K562 (cell line): ENCODE measurements at regions not wholly inside any gene's neighbourhood (a gene's known extent, or its start where the extent isn't known, plus 50 kb on each side); places are given as distances from the start of the nearest gene placed in this dataset.

Source experiments
- ATAC-seq: fragments of 200-7000 bp; cut with Tn5 transposase; 3 replicates; pipeline ENCODE4 v1.9.1; 2020; ENCODE audit warnings: moderate library complexity
- BruUV-seq: library from RNA; stranded (reverse); fragments of 400-500 nt; replicated peaks from 2 replicates; lab custom pipeline; 2021; lab: Mats Ljungman, UMichigan
- CTCF ChIA-PET: fragments of 300-600 bp; formaldehyde crosslinking; extraction: SDS; loops from one replicate; lab custom pipeline; 2021; ENCODE audit warnings: low intra/inter-chr PET ratio; lab: Yijun Ruan, JAX
- POLR2A ChIA-PET: fragments of 300-600, 350-650 bp; sonication (Branson Sonifier 250); formaldehyde crosslinking; extraction: SDS; loops from one replicate; lab custom pipeline; 2021; ENCODE audit warnings: antibody characterized with exemption, inconsistent platforms; lab: Yijun Ruan, JAX
- DNase-seq, 4 experiments: peaks; one replicate each; pipeline versions ENCODE4 v3.0.0 to v3.0.0-alpha.2; 2011 to 2018; ENCODE audit warnings: low spot score in 3 of 4, mixed read lengths in 3 of 4; ENCODE audit errors: extremely low read depth in 1 of 4
- FAIRE-seq: peaks from 2 replicates; lab custom pipeline; 2011; peaks lifted over from hg19 to GRCh38; lab: Jason Lieb, UNC
- H2AFZ ChIP-seq: 2 replicates; pipeline ENCODE4 v1.6.0; 2011; ENCODE audit warnings: low read depth, low read length, control low read depth, inconsistent platforms
- H3K27ac ChIP-seq: fragments of 200-600 bp; 3 replicates; pipeline ENCODE4 v1.8.0; 2011; ENCODE audit warnings: low read depth, mild to moderate bottlenecking, control low read depth, inconsistent platforms, low read length, moderate library complexity, mixed read lengths; ENCODE audit errors: extremely low read depth
- H3K27me3 ChIP-seq, 2 experiments: fragments of 300-600 bp in 1 of 2; 2 replicates in 1 of 2; 3 replicates in 1 of 2; pipeline versions ENCODE4 v1.6.0 to v1.8.0; 2011; ENCODE audit warnings: inconsistent platforms in 2 of 2, low read length in 2 of 2, mild to moderate bottlenecking in 1 of 2, mixed read lengths in 1 of 2, moderate library complexity in 1 of 2; ENCODE audit not compliant: control insufficient read depth in 2 of 2, insufficient read depth in 2 of 2
- H3K36me3 ChIP-seq: fragments of 300-600 bp; 3 replicates; pipeline ENCODE4 v1.8.0; 2011; ENCODE audit warnings: mild to moderate bottlenecking, low read length, inconsistent platforms; ENCODE audit not compliant: control insufficient read depth, insufficient read depth
- H3K4me1 ChIP-seq, 2 experiments: fragments of 200-600 bp in 1 of 2; replicated peaks in 1 of 2; 2 replicates in 1 of 2; 3 replicates in 1 of 2; pipeline versions ENCODE4 v1.5.1 to v1.8.0; 2011; ENCODE audit warnings: inconsistent platforms in 2 of 2, low read length in 2 of 2, mild to moderate bottlenecking in 1 of 2, mixed read lengths in 1 of 2, moderate library complexity in 1 of 2; ENCODE audit not compliant: control insufficient read depth in 2 of 2, insufficient read depth in 2 of 2
- H3K4me2 ChIP-seq: 2 replicates; pipeline ENCODE4 v1.6.1; 2011; ENCODE audit warnings: low read length, control low read depth, inconsistent platforms, mixed read lengths; ENCODE audit not compliant: insufficient read depth
- H3K4me3 ChIP-seq: fragments of 200-600 bp; sonication (generic), shearing (Covaris generic); 2 replicates; pipeline ENCODE4 v1.5.1; 2016; ENCODE audit warnings: control low read depth, inconsistent platforms
- H3K79me2 ChIP-seq: fragments of 200-600 bp; 3 replicates; pipeline ENCODE4 v1.8.0; 2011; ENCODE audit warnings: low read length, inconsistent platforms; ENCODE audit not compliant: control insufficient read depth, insufficient read depth
- H3K9ac ChIP-seq, 2 experiments: 2 replicates each; pipeline versions ENCODE4 v1.6.0 to v1.6.1; 2011; ENCODE audit warnings: low read depth in 2 of 2, low read length in 2 of 2, control low read depth in 1 of 2, inconsistent platforms in 1 of 2, mild to moderate bottlenecking in 1 of 2, mixed read lengths in 1 of 2; ENCODE audit not compliant: insufficient read depth in 1 of 2
- H3K9me1 ChIP-seq: one replicate; pipeline ENCODE4 v1.6.0; 2011; ENCODE audit warnings: inconsistent platforms, mild to moderate bottlenecking, low read length, moderate library complexity; ENCODE audit not compliant: control insufficient read depth, insufficient read depth
- H3K9me3 ChIP-seq: replicated peaks from 2 replicates; pipeline ENCODE4 v1.5.1; 2011; ENCODE audit warnings: low read depth, low read length, inconsistent platforms; ENCODE audit not compliant: control insufficient read depth, insufficient read depth
- H4K20me1 ChIP-seq: replicated peaks from 2 replicates; pipeline ENCODE4 v1.6.1; 2011; ENCODE audit warnings: low read length, inconsistent platforms, mixed read lengths; ENCODE audit not compliant: control insufficient read depth, insufficient read depth
- E2F3 ChIP-seq: fragments of 250-450 bp; sonication (Bioruptor Pico); IDR thresholded peaks from 2 replicates; pipeline ENCODE4 v1.4.0; 2020; ENCODE audit warnings: mild to moderate bottlenecking
- GATA2 ChIP-seq: sonication (generic); formaldehyde crosslinking; IDR thresholded peaks from 2 replicates; pipeline ENCODE4 v1.4.0; 2020; ENCODE audit warnings: mild to moderate bottlenecking, missing genetic modification reagents
- POLR2AphosphoS5 ChIP-seq: IDR thresholded peaks from 2 replicates; pipeline ENCODE4 v1.6.1; 2011; ENCODE audit warnings: mild to moderate bottlenecking, low read depth, low read length, moderate library complexity; ENCODE audit not compliant: control insufficient read depth, insufficient read depth
- PTTG1 ChIP-seq: fragments of 450-650 bp; IDR thresholded peaks from 2 replicates; pipeline ENCODE4 v1.6.1; 2016; ENCODE audit warnings: low read depth, mild to moderate bottlenecking, missing genetic modification characterization, missing compliant biosample characterization
- PYGO2 ChIP-seq: fragments of 450-650 bp; IDR thresholded peaks from 2 replicates; pipeline ENCODE4 v1.6.1; 2016; ENCODE audit warnings: mild to moderate bottlenecking, missing genetic modification characterization, moderate library complexity, missing compliant biosample characterization
- SRSF1 ChIP-seq: fragments of 200-400 bp; formaldehyde crosslinking; IDR thresholded peaks from 2 replicates; pipeline ENCODE4 v1.6.1; 2017; ENCODE audit warnings: mild to moderate bottlenecking, low read depth, low read length, moderate library complexity
- STAT5A ChIP-seq: IDR thresholded peaks from 2 replicates; pipeline ENCODE4 v1.6.1; 2012; ENCODE audit warnings: low read length, inconsistent platforms, borderline replicate concordance
- TBP ChIP-seq: optimal IDR thresholded peaks from 2 replicates; pipeline ENCODE3; 2011; ENCODE audit warnings: low read depth, low read length, improper control_type of control experiment
- TCFL5 ChIP-seq: fragments of 250-450 bp; sonication (Bioruptor Pico); conservative IDR thresholded peaks from 2 replicates; pipeline ENCODE4 v1.6.1; 2021; ENCODE audit warnings: mild to moderate bottlenecking, moderate library complexity, matching md5 sums
- ZBTB17 ChIP-seq: fragments of 450-650 bp; formaldehyde crosslinking; IDR thresholded peaks from 2 replicates; pipeline ENCODE4 v1.4.0; 2020; ENCODE audit warnings: mild to moderate bottlenecking
- ZNF699 ChIP-seq: fragments of 250-450 bp; sonication (Bioruptor Pico); IDR thresholded peaks from 2 replicates; pipeline ENCODE4 v1.8.0; 2021; ENCODE audit warnings: mild to moderate bottlenecking, moderate library complexity; ENCODE audit not compliant: insufficient replicate concordance
- WGBS: fragments of 100-300 bp; shearing (Covaris generic); methylation state at CpG from one replicate; pipeline ENCODE4 v1.1.6; 2016; ENCODE audit warnings: low coverage, mixed read lengths; ENCODE audit not compliant: insufficient coverage; ENCODE audit errors: missing lambda C conversion rate; 5-methylcytosine and 5-hydroxymethylcytosine counted together
- in situ Hi-C: fragments of 300-500 bp; cut with MboI; formaldehyde crosslinking; loops from 4 replicates; pipeline ENCODE4 v1.15.0; 2018; ENCODE audit warnings: inconsistent platforms, mixed read lengths
- intact Hi-C: fragments of 100-400 bp; cut with micrococcal nuclease; formaldehyde crosslinking; loops from 2 replicates; pipeline ENCODE4 v1.14.2; 2022
- TF ChIP-seq, protein P1 (sequence below): sonication (generic); formaldehyde crosslinking; IDR thresholded peaks from 2 replicates; pipeline ENCODE4 v1.8.0; 2022; ENCODE audit warnings: mild to moderate bottlenecking, low read depth, missing genetic modification reagents
- TF ChIP-seq, protein P2 (sequence below): fragments of 250-450 bp; sonication (Bioruptor Pico); IDR thresholded peaks from 2 replicates; pipeline ENCODE4 v1.8.0; 2022; ENCODE audit warnings: inconsistent platforms, mild to moderate bottlenecking, moderate library complexity, borderline replicate concordance

DNA sequence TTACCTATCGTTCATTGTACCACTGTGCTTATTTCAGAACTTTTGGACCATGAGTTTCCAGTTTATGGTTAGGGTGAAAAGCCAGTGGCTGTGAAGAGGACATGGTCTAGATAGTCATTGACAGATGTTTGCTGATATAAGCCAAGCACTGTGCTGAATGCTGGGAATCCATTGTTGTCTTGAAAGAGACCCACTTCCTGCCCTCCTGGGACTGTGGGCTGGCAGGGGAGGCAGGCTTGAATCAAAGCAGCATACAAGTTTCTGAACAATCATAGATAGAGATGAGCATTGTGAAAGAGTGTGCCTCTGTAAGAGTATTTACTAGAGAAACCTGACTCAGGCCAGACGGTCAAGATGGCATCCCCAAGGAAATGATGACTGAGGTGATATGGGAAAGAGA, 73.4 kb downstream of the NMUR2 start:
- no peak overlapping the region for H2AFZ ChIP-seq
- H3K36me3 ChIP-seq = no peaks in the 10 kb centered on the region
- ChIA-PET CTCF (no interaction called here), POLR2A (no interaction called here)
- no peaks in the 10 kb centered on the region for H4K20me1 ChIP-seq
- H3K79me2 ChIP-seq = no peaks in the 10 kb centered on the region
- no peaks in the 10 kb centered on the region for H3K27me3 ChIP-seq
- no peak overlapping the region for H3K4me3 ChIP-seq
- in situ Hi-C loops (no loop called here), intact Hi-C loops (no loop called here)
- TF ChIP-seq POLR2AphosphoS5 (no peak), PTTG1 (no peak), PYGO2 (tag) (no peak), SRSF1 (no peak), TCFL5 (CRISPR knock-in tag) (no peak), E2F3 (CRISPR knock-in tag) (no peak), GATA2 (CRISPR knock-in tag) (no peak), STAT5A (no peak), ZNF699 (CRISPR knock-in tag) (no peak), ZBTB17 (CRISPR knock-in tag) (no peak), TBP (no peak)
- TF ChIP-seq, protein P1, sequence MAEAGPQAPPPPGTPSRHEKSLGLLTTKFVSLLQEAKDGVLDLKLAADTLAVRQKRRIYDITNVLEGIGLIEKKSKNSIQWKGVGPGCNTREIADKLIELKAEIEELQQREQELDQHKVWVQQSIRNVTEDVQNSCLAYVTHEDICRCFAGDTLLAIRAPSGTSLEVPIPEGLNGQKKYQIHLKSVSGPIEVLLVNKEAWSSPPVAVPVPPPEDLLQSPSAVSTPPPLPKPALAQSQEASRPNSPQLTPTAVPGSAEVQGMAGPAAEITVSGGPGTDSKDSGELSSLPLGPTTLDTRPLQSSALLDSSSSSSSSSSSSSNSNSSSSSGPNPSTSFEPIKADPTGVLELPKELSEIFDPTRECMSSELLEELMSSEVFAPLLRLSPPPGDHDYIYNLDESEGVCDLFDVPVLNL (CRISPR knock-in tag) = no peak
- TF ChIP-seq, protein P2, sequence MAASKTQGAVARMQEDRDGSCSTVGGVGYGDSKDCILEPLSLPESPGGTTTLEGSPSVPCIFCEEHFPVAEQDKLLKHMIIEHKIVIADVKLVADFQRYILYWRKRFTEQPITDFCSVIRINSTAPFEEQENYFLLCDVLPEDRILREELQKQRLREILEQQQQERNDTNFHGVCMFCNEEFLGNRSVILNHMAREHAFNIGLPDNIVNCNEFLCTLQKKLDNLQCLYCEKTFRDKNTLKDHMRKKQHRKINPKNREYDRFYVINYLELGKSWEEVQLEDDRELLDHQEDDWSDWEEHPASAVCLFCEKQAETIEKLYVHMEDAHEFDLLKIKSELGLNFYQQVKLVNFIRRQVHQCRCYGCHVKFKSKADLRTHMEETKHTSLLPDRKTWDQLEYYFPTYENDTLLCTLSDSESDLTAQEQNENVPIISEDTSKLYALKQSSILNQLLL = no peak
- H3K27ac ChIP-seq = no peak overlapping the region
- no TSS peak for BruUV-seq
- H3K4me1 ChIP-seq = no peaks in the 10 kb centered on the region
- no peak overlapping the region for H3K4me2 ChIP-seq
- DNase-seq = no peak
- no peak overlapping the region for H3K9ac ChIP-seq
- 0% methylated on average over 2 of the region's 2 CpGs for WGBS
- no peaks in the 10 kb centered on the region for H3K9me3 ChIP-seq
- FAIRE-seq = no peak
- H3K9me1 ChIP-seq = no peaks in the 10 kb centered on the region
- no peak for ATAC-seq
